ENCODE measurements at regions not wholly inside any gene's neighbourhood (a gene's known extent, or its start where the extent isn't known, plus 50 kb on each side); places are given as distances from the start of the nearest gene placed in this dataset.

GRCh38 chr12:93065896-93066295 lies 136.8 kb upstream of the EEA1 start:
- intact Hi-C loops (cut with DNase I), result no loop called here
- no peak for TF ChIP-seq CTCF (IDR thresholded peaks at IDR 0.05)
- no peaks in the 10 kb centered on the region for H3K36me3 ChIP-seq

GRCh38 chr12:93072340-93072739 lies 143.2 kb upstream of the EEA1 start:
- Histone ChIP-seq H3K27ac (no peak overlapping the region), H3K4me3 (no peak overlapping the region), H3K27me3 (no peaks in the 10 kb centered on the region), H3K9me3 (no peaks in the 10 kb centered on the region), H3K36me3 (no peaks in the 10 kb centered on the region), H3K4me1 (no peaks in the 10 kb centered on the region)
- DNase-seq, result no peak
- intact Hi-C loops (cut with DNase I), result no loop called here
- no peak for TF ChIP-seq CTCF (IDR thresholded peaks at IDR 0.05)
- no peak for ATAC-seq

More at GRCh38 chr12:93065896-93066295, 136.8 kb upstream of the EEA1 start:
- no peak for DNase-seq
- Histone ChIP-seq H3K27me3 (no peaks in the 10 kb centered on the region), H3K9me3 (no peaks in the 10 kb centered on the region), H3K4me3 (no peak overlapping the region), H3K27ac (no peak overlapping the region), H3K4me1 (peaks cover 8% of the 10 kb centered on the region)
- ATAC-seq, result no peak

GRCh38 chr12:93073324-93073723 lies 144.2 kb upstream of the EEA1 start:
- intact Hi-C loops (cut with DNase I), result no loop called here
- ATAC-seq, result no peak
- Histone ChIP-seq H3K4me1 (no peaks in the 10 kb centered on the region), H3K36me3 (no peaks in the 10 kb centered on the region), H3K9me3 (no peaks in the 10 kb centered on the region), H3K27me3 (no peaks in the 10 kb centered on the region), H3K27ac (no peak overlapping the region), H3K4me3 (no peak overlapping the region)
- DNase-seq, result no peak
- no peak for TF ChIP-seq CTCF (IDR thresholded peaks at IDR 0.05)

GRCh38 chr12:93078059-93078458 lies 149.0 kb upstream of the EEA1 start:
- intact Hi-C loops (cut with DNase I), result no loop called here
- ATAC-seq (no peak), DNase-seq (no peak)
- Histone ChIP-seq H3K27me3 (no peaks in the 10 kb centered on the region), H3K9me3 (no peaks in the 10 kb centered on the region), H3K36me3 (no peaks in the 10 kb centered on the region), H3K27ac (no peak overlapping the region), H3K4me3 (no peak overlapping the region), H3K4me1 (no peaks in the 10 kb centered on the region)
- TF ChIP-seq CTCF (IDR thresholded peaks at IDR 0.05), result no peak

GRCh38 chr12:93078577-93078976 lies 149.5 kb upstream of the EEA1 start:
- Histone ChIP-seq H3K9me3 (no peaks in the 10 kb centered on the region), H3K4me3 (no peak overlapping the region), H3K4me1 (no peaks in the 10 kb centered on the region), H3K36me3 (no peaks in the 10 kb centered on the region), H3K27ac (no peak overlapping the region), H3K27me3 (no peaks in the 10 kb centered on the region)
- no peak for ATAC-seq
- no peak for TF ChIP-seq CTCF (IDR thresholded peaks at IDR 0.05)
- no peak for DNase-seq
- intact Hi-C loops (cut with DNase I), result no loop called here

GRCh38 chr12:93079271-93079670 lies 150.2 kb upstream of the EEA1 start:
- H3K27me3 ChIP-seq, result no peaks in the 10 kb centered on the region
- no peak for DNase-seq

More at GRCh38 chr12:93079271-93079670, 150.2 kb upstream of the EEA1 start:
- no peak for TF ChIP-seq CTCF (IDR thresholded peaks at IDR 0.05)
- H3K27ac ChIP-seq, result no peak overlapping the region
- H3K36me3 ChIP-seq, result no peaks in the 10 kb centered on the region
- no peak for ATAC-seq
- no peak overlapping the region for H3K4me3 ChIP-seq
- H3K4me1 ChIP-seq, result no peaks in the 10 kb centered on the region
- H3K9me3 ChIP-seq, result no peaks in the 10 kb centered on the region
- intact Hi-C loops (cut with DNase I), result no loop called here

All from upper lobe of right lung (tissue), 1 donor.